ENCODE measurements at regions not wholly inside any gene's neighbourhood (a gene's known extent, or its start where the extent isn't known, plus 50 kb on each side); places are given as distances from the start of the nearest gene placed in this dataset.

DNA sequence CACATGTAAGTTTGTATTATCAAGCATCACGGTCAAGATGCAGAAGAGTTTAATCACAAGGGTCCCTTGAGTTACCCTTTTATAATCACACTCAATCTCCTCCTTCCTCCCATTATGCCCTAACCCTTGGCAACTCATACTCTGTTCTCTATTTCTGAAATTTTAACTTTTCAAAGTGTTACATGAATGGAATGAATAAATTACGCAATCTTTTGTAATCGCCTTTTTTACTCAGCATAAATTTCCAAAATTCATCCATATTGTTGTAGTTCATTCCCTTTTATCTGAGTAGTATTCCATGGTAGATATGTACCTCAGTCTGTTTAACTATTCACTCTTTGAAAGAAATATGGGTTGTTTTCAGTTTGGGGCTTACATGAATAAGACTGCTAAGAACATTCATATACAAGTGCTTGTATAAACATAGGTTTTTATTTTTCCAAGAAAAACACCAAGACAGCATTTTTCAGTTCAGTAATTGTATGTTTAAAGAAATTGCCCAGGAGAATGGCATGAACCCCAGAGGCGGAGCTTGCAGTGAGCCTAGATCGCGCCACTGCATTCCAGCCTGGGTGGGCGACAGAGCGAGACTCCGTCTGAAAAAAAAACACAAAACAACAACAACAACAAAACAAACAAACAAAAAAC lies 430.9 kb upstream of the KCNH7 start:
- H3K9me3 ChIP-seq (ENCODE audit: low read length) = peaks cover 5% of the 10 kb centered on the region
- no peaks in the 10 kb centered on the region for H3K27me3 ChIP-seq (ENCODE audit: insufficient read depth, low read length)
- H2AFZ ChIP-seq (ENCODE audit: low read depth, low read length) = no peak overlapping the region
- no peaks in the 10 kb centered on the region for H3K4me1 ChIP-seq (ENCODE audit: insufficient read depth, low read length)
- H3K36me3 ChIP-seq (ENCODE audit: insufficient read depth, low read length) = no peaks in the 10 kb centered on the region
- no peak overlapping the region for H3K4me3 ChIP-seq (ENCODE audit: low read length)

DNA sequence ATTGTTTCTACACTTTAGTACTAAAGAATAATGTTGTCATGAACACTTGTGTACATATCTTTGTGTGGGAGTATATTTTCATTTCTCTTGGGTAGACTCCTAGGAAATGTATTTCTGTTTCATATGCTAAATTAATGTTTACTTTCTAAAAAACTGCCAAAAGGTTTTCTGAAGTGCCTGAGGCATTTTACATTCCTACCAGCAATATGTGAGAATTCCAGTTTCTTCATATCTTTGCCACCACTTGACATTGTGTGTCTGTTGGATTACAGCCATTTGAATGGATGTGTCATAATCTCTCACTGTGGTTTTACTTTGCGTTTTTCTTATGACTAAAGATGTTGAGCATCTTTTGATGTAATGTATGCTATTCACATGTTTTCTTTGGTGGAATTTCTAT lies 428.2 kb upstream of the KCNH7 start:
- Histone ChIP-seq H3K27me3 (ENCODE audit: insufficient read depth, low read length) (no peaks in the 10 kb centered on the region), H2AFZ (ENCODE audit: low read depth, low read length) (no peak overlapping the region), H3K36me3 (ENCODE audit: insufficient read depth, low read length) (no peaks in the 10 kb centered on the region), H3K9me3 (ENCODE audit: low read length) (no peaks in the 10 kb centered on the region), H3K4me1 (ENCODE audit: insufficient read depth, low read length) (no peaks in the 10 kb centered on the region), H3K4me3 (ENCODE audit: low read length) (no peak overlapping the region)

- Histone ChIP-seq H3K4me1 (ENCODE audit: insufficient read depth, low read length) (no peaks in the 10 kb centered on the region), H3K4me3 (ENCODE audit: low read length) (no peak overlapping the region), H3K27me3 (ENCODE audit: insufficient read depth, low read length) (no peaks in the 10 kb centered on the region), H3K9me3 (ENCODE audit: low read length) (no peaks in the 10 kb centered on the region), H2AFZ (ENCODE audit: low read depth, low read length) (no peak overlapping the region), H3K36me3 (ENCODE audit: insufficient read depth, low read length) (no peaks in the 10 kb centered on the region)
These were observed 427.0 kb upstream of the KCNH7 start for GRCh38 chr2:163265562-163265961.

DNA sequence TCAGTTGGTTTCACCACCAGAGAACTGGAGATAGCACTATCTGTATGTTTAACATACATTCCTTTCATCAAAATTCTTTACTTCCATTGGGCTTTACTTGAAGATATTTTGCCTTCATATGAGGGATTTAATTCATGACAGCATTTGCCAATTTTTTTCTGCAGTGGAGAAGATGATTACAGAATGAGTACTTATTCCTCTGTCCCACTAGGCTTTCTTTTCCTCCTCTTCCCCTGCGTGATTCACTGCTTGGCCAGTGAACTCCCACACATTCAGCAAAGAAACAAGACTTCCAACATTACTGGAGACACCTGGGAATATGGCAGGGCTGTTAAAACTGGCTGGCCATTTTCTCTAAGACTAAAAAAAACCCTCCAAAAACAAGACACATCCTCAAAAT lies 425.8 kb upstream of the KCNH7 start:
- no peak overlapping the region for H3K4me3 ChIP-seq (ENCODE audit: low read length)
- no peaks in the 10 kb centered on the region for H3K9me3 ChIP-seq (ENCODE audit: low read length)
- no peaks in the 10 kb centered on the region for H3K4me1 ChIP-seq (ENCODE audit: insufficient read depth, low read length)
- H2AFZ ChIP-seq (ENCODE audit: low read depth, low read length) = no peak overlapping the region
- H3K27me3 ChIP-seq (ENCODE audit: insufficient read depth, low read length) = no peaks in the 10 kb centered on the region
- no peaks in the 10 kb centered on the region for H3K36me3 ChIP-seq (ENCODE audit: insufficient read depth, low read length)

DNA sequence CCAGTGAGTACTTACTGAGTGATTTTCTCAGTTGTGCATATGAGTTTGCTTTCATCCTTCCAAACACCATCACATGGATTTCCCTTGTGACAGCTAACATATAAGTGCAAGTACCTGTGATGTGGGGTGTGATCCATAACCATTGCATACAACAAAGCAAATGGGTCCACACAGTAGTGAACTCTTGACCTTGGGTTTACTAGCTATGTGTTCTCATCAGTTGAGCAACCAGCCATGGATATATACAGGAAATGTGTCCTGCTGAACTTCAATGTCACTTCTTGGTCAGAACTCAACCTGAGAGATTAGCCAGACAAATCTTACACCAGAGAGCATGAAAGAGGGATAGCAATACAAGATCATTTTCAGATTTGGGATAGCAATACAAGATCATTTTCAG lies 420.9 kb upstream of the KCNH7 start:
- Histone ChIP-seq H3K9me3 (ENCODE audit: low read length) (no peaks in the 10 kb centered on the region), H2AFZ (ENCODE audit: low read depth, low read length) (no peak overlapping the region), H3K4me3 (ENCODE audit: low read length) (no peak overlapping the region), H3K4me1 (ENCODE audit: insufficient read depth, low read length) (no peaks in the 10 kb centered on the region), H3K27me3 (ENCODE audit: insufficient read depth, low read length) (no peaks in the 10 kb centered on the region), H3K36me3 (ENCODE audit: insufficient read depth, low read length) (no peaks in the 10 kb centered on the region)

GRCh38 chr2:163255086-163255485 lies 416.5 kb upstream of the KCNH7 start:
- no peaks in the 10 kb centered on the region for H3K36me3 ChIP-seq (ENCODE audit: insufficient read depth, low read length)

GRCh38 chr2:163253621-163254285 lies 415.2 kb upstream of the KCNH7 start:
- no peaks in the 10 kb centered on the region for H3K36me3 ChIP-seq (ENCODE audit: insufficient read depth, low read length)
- H3K27me3 ChIP-seq (ENCODE audit: insufficient read depth, low read length) = no peaks in the 10 kb centered on the region
- no peak overlapping the region for H2AFZ ChIP-seq (ENCODE audit: low read depth, low read length)
- peaks cover 1% of the 10 kb centered on the region for H3K4me1 ChIP-seq (ENCODE audit: insufficient read depth, low read length)
- no peak overlapping the region for H3K4me3 ChIP-seq (ENCODE audit: low read length)
- H3K9me3 ChIP-seq (ENCODE audit: low read length) = no peaks in the 10 kb centered on the region

More at GRCh38 chr2:163255086-163255485, 416.5 kb upstream of the KCNH7 start:
- Histone ChIP-seq H3K9me3 (ENCODE audit: low read length) (no peaks in the 10 kb centered on the region), H2AFZ (ENCODE audit: low read depth, low read length) (no peak overlapping the region), H3K4me1 (ENCODE audit: insufficient read depth, low read length) (no peaks in the 10 kb centered on the region), H3K27me3 (ENCODE audit: insufficient read depth, low read length) (no peaks in the 10 kb centered on the region), H3K4me3 (ENCODE audit: low read length) (no peak overlapping the region)

DNA sequence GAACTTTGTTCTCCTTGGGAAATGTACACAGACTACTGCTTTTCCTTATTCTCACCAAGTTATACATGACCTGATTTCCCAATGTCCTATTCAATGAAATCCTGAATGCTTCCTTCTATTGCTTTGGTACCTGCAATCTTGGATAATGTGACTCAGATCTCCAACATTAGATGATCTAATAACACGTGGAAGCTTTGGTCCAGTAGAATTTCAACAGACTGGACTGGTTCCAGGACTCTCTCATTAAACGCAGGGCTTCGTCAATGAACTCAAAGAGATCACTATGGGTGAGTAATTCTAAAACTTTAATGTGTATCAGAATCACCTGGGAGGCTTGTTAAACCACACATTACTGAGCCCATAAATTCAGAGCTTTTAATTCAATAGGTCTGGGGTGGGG lies 413.6 kb upstream of the KCNH7 start:
- no peaks in the 10 kb centered on the region for H3K9me3 ChIP-seq (ENCODE audit: low read length)
- H3K36me3 ChIP-seq (ENCODE audit: insufficient read depth, low read length) = no peaks in the 10 kb centered on the region
- H3K27me3 ChIP-seq (ENCODE audit: insufficient read depth, low read length) = no peaks in the 10 kb centered on the region
- no peak overlapping the region for H3K4me3 ChIP-seq (ENCODE audit: low read length)
- peaks cover 15% of the 10 kb centered on the region for H3K4me1 ChIP-seq (ENCODE audit: insufficient read depth, low read length)
- no peak overlapping the region for H2AFZ ChIP-seq (ENCODE audit: low read depth, low read length)

DNA sequence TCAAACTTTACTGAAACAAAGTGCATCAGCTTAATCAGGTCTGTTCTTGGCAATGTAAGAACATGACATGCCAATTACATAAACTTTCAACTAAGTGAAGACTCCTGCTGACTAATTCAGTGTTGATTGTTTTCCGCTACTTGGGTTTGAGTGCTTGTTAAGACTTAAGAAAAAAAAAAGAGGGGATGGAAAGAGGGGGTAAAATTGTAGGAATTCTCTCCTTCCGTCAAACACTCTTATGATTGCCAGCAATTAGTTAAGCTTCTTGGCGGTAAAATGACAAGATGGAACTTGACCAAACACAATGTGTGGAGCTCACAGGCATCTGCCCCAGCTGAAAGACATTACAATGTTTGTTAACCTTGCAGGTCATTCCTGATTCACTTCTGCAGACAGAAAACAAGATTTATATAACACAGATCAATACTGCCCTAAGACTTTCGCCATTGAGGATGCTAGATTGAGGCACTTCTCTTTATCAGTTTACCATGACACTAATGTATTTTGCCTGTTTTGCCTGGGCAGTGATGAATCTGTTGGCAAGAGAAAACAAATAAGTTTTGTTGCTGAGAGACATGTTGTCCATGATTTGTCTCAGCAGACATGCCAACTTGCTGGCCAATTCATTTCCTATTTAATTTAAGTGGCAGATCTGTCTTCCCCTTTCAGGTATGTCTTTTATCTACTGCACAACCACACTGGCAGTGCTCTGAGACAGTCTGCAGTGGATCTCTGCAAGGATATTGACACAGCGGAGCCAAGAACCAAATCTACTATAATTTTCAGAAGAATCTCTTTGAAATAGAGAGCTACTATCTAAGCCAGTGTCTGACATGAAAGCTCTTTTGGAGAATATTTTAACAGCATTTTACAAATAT lies 410.0 kb upstream of the KCNH7 start:
- Histone ChIP-seq H3K27me3 (ENCODE audit: insufficient read depth, low read length) (no peaks in the 10 kb centered on the region), H3K4me1 (ENCODE audit: insufficient read depth, low read length) (peaks cover 21% of the 10 kb centered on the region), H3K36me3 (ENCODE audit: insufficient read depth, low read length) (no peaks in the 10 kb centered on the region), H2AFZ (ENCODE audit: low read depth, low read length) (no peak overlapping the region), H3K4me3 (ENCODE audit: low read length) (no peak overlapping the region), H3K9me3 (ENCODE audit: low read length) (no peaks in the 10 kb centered on the region)

- H3K4me3 ChIP-seq (ENCODE audit: low read length) = no peak overlapping the region
- H3K36me3 ChIP-seq (ENCODE audit: insufficient read depth, low read length) = no peaks in the 10 kb centered on the region
- H2AFZ ChIP-seq (ENCODE audit: low read depth, low read length) = no peak overlapping the region
- H3K27me3 ChIP-seq (ENCODE audit: insufficient read depth, low read length) = no peaks in the 10 kb centered on the region
- H3K9me3 ChIP-seq (ENCODE audit: low read length) = no peaks in the 10 kb centered on the region
- H3K4me1 ChIP-seq (ENCODE audit: insufficient read depth, low read length) = peaks cover 21% of the 10 kb centered on the region
These were observed 409.3 kb upstream of the KCNH7 start for GRCh38 chr2:163247847-163248220.

GRCh38 chr2:163247156-163247846 lies 408.7 kb upstream of the KCNH7 start:
- no peak overlapping the region for H3K4me3 ChIP-seq (ENCODE audit: low read length)
- H3K36me3 ChIP-seq (ENCODE audit: insufficient read depth, low read length) = no peaks in the 10 kb centered on the region
- H2AFZ ChIP-seq (ENCODE audit: low read depth, low read length) = no peak overlapping the region
- no peaks in the 10 kb centered on the region for H3K27me3 ChIP-seq (ENCODE audit: insufficient read depth, low read length)
- H3K9me3 ChIP-seq (ENCODE audit: low read length) = no peaks in the 10 kb centered on the region
- peaks cover 21% of the 10 kb centered on the region for H3K4me1 ChIP-seq (ENCODE audit: insufficient read depth, low read length)

DNA sequence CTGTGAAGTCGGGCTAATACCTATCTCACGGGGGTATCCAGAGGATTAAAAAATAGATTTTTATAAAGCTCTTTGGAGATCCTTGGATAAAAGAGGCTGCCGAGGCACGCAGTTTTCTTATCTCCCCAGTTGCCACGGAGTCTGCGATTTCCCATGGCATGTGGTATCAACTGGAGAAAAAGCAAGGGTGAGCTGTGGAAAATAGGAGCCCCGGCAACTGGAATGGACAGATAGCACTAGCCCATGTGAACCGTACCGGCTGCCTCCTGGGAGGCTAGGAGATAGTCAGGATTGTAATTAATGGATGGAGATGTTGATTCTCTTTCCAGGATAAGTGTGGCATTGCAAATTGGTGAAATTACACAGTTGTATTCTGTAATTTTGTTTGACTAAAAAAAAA lies 407.6 kb upstream of the KCNH7 start:
- no peaks in the 10 kb centered on the region for H3K27me3 ChIP-seq (ENCODE audit: insufficient read depth, low read length)
- no peaks in the 10 kb centered on the region for H3K36me3 ChIP-seq (ENCODE audit: insufficient read depth, low read length)
- H3K4me3 ChIP-seq (ENCODE audit: low read length) = no peak overlapping the region
- H3K4me1 ChIP-seq (ENCODE audit: insufficient read depth, low read length) = peaks cover 21% of the 10 kb centered on the region
- H2AFZ ChIP-seq (ENCODE audit: low read depth, low read length) = no peak overlapping the region
- H3K9me3 ChIP-seq (ENCODE audit: low read length) = peaks cover 4% of the 10 kb centered on the region

- H3K27me3 ChIP-seq (ENCODE audit: insufficient read depth, low read length) = no peaks in the 10 kb centered on the region
- no peaks in the 10 kb centered on the region for H3K36me3 ChIP-seq (ENCODE audit: insufficient read depth, low read length)
- peaks cover 4% of the 10 kb centered on the region for H3K9me3 ChIP-seq (ENCODE audit: low read length)
- H3K4me3 ChIP-seq (ENCODE audit: low read length) = no peak overlapping the region
- no peak overlapping the region for H2AFZ ChIP-seq (ENCODE audit: low read depth, low read length)
- no peaks in the 10 kb centered on the region for H3K4me1 ChIP-seq (ENCODE audit: insufficient read depth, low read length)
These were observed 398.0 kb upstream of the KCNH7 start for GRCh38 chr2:163236553-163236952.

All from neuron (in vitro differentiated cells).